ENCODE measurements at regions not wholly inside any gene's neighbourhood (a gene's known extent, or its start where the extent isn't known, plus 50 kb on each side); places are given as distances from the start of the nearest gene placed in this dataset.
"Not testable (repeated sequence)": the region's sequence is repeated elsewhere in the genome, so short reads cannot be mapped to it uniquely, and the experiment has no call there.

DNA sequence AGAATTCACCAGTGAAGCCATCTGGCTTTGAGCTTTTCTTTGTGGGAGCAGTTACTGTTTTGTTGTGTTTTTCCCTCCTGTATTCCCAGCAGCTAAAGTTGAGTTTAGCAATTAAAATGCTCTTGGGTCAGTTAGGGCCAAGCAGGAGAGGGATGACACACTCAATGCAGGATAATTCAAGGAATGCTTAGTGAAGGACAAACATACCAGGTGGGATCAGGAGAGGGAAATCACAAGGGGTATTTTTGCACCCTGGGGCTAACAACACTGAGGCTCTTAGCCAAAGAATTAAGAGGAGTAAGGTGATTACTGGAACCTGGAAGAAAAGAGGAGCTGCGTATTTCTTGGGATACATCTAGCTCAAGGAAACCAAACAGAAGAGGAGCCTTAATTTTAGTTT, 82.4 kb upstream of the KCND2 start:
- Histone ChIP-seq H3K36me3 (ENCODE audit: control insufficient read depth in 4 of 4, insufficient read depth in 3 of 4, low read depth in 1 of 4, low read length in 3 of 4) (no peaks in the 10 kb centered on the region), H3K9me3 (ENCODE audit: control insufficient read depth in 4 of 4, low read length in 3 of 4) (peaks cover 0 to 2% (median 0%) of the 10 kb centered on the region in 4 donors), H3K4me1 (ENCODE audit: control insufficient read depth in 4 of 4, insufficient read depth in 4 of 4, low read length in 3 of 4) (no peaks in the 10 kb centered on the region), H3K9ac (ENCODE audit: low read depth in 1 of 2, low read length in 2 of 2) (no peak overlapping the region), H3K27ac (ENCODE audit: low read depth in 1 of 2, low read length in 2 of 2) (no peak overlapping the region), H3K4me3 (ENCODE audit: low read depth in 1 of 3, low read length in 3 of 3) (no peak overlapping the region), H3K27me3 (ENCODE audit: control insufficient read depth in 4 of 4, insufficient read depth in 4 of 4, low read length in 3 of 4) (no peaks in the 10 kb centered on the region)
- no peak for DNase-seq (ENCODE audit: low spot score)
- 57% methylated on average over 1 of the region's 1 CpG for WGBS
- no peak for TF ChIP-seq FOXA1 (IDR thresholded peaks at IDR 0.05)
- no peak for TF ChIP-seq SP1 (IDR thresholded peaks at IDR 0.05)
- TF ChIP-seq RXRA (IDR thresholded peaks at IDR 0.05): no peak
- TF ChIP-seq, protein P1, sequence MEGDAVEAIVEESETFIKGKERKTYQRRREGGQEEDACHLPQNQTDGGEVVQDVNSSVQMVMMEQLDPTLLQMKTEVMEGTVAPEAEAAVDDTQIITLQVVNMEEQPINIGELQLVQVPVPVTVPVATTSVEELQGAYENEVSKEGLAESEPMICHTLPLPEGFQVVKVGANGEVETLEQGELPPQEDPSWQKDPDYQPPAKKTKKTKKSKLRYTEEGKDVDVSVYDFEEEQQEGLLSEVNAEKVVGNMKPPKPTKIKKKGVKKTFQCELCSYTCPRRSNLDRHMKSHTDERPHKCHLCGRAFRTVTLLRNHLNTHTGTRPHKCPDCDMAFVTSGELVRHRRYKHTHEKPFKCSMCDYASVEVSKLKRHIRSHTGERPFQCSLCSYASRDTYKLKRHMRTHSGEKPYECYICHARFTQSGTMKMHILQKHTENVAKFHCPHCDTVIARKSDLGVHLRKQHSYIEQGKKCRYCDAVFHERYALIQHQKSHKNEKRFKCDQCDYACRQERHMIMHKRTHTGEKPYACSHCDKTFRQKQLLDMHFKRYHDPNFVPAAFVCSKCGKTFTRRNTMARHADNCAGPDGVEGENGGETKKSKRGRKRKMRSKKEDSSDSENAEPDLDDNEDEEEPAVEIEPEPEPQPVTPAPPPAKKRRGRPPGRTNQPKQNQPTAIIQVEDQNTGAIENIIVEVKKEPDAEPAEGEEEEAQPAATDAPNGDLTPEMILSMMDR (IDR thresholded peaks at IDR 0.05; ENCODE audit: low read depth, low read length, missing input control): no peak
- TF ChIP-seq, protein P2, sequence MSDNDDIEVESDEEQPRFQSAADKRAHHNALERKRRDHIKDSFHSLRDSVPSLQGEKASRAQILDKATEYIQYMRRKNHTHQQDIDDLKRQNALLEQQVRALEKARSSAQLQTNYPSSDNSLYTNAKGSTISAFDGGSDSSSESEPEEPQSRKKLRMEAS (IDR thresholded peaks at IDR 0.05): no peak
- TF ChIP-seq GABPA (IDR thresholded peaks at IDR 0.05 in 1 of 2, conservative IDR thresholded peaks at IDR 0.05 in 1 of 2): no peak
- TF ChIP-seq EGR1 (IDR thresholded peaks at IDR 0.05; ENCODE audit: low read depth in 2 of 2): no peak
- TF ChIP-seq, protein P3, sequence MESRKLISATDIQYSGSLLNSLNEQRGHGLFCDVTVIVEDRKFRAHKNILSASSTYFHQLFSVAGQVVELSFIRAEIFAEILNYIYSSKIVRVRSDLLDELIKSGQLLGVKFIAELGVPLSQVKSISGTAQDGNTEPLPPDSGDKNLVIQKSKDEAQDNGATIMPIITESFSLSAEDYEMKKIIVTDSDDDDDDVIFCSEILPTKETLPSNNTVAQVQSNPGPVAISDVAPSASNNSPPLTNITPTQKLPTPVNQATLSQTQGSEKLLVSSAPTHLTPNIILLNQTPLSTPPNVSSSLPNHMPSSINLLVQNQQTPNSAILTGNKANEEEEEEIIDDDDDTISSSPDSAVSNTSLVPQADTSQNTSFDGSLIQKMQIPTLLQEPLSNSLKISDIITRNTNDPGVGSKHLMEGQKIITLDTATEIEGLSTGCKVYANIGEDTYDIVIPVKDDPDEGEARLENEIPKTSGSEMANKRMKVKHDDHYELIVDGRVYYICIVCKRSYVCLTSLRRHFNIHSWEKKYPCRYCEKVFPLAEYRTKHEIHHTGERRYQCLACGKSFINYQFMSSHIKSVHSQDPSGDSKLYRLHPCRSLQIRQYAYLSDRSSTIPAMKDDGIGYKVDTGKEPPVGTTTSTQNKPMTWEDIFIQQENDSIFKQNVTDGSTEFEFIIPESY (IDR thresholded peaks at IDR 0.05): no peak
- TF ChIP-seq HNF4A (conservative IDR thresholded peaks at IDR 0.05): no peak
- TF ChIP-seq, protein P4, sequence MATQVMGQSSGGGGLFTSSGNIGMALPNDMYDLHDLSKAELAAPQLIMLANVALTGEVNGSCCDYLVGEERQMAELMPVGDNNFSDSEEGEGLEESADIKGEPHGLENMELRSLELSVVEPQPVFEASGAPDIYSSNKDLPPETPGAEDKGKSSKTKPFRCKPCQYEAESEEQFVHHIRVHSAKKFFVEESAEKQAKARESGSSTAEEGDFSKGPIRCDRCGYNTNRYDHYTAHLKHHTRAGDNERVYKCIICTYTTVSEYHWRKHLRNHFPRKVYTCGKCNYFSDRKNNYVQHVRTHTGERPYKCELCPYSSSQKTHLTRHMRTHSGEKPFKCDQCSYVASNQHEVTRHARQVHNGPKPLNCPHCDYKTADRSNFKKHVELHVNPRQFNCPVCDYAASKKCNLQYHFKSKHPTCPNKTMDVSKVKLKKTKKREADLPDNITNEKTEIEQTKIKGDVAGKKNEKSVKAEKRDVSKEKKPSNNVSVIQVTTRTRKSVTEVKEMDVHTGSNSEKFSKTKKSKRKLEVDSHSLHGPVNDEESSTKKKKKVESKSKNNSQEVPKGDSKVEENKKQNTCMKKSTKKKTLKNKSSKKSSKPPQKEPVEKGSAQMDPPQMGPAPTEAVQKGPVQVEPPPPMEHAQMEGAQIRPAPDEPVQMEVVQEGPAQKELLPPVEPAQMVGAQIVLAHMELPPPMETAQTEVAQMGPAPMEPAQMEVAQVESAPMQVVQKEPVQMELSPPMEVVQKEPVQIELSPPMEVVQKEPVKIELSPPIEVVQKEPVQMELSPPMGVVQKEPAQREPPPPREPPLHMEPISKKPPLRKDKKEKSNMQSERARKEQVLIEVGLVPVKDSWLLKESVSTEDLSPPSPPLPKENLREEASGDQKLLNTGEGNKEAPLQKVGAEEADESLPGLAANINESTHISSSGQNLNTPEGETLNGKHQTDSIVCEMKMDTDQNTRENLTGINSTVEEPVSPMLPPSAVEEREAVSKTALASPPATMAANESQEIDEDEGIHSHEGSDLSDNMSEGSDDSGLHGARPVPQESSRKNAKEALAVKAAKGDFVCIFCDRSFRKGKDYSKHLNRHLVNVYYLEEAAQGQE (IDR thresholded peaks at IDR 0.05): no peak

DNA sequence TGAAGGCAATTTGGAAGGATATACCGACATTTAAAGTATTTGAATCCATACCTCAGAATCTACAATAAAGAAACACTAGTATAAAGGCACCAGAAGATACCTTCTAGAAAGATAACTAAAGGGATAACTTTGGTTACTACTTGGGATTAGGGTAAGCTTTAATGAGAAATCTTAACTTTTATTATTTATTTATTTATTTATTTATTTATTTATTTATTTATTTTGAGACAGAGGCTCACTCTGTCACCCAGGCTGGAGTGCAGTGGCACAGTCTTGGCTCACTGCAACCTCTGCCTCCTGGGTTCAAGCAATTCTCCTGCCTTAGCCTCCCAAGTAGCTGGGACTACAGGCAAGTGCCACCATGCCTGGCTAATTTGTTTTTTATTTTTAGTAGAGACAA, 81.6 kb upstream of the KCND2 start:
- not testable (repeated sequence) for H3K9ac ChIP-seq (ENCODE audit: low read depth in 1 of 2, low read length in 2 of 2); H3K9me3 ChIP-seq (ENCODE audit: control insufficient read depth in 4 of 4, low read length in 3 of 4); H3K27ac ChIP-seq (ENCODE audit: low read depth in 1 of 2, low read length in 2 of 2); DNase-seq (ENCODE audit: low spot score); H3K4me3 ChIP-seq (ENCODE audit: low read depth in 1 of 3, low read length in 3 of 3); H3K4me1 ChIP-seq (ENCODE audit: control insufficient read depth in 4 of 4, insufficient read depth in 4 of 4, low read length in 3 of 4); H3K27me3 ChIP-seq (ENCODE audit: control insufficient read depth in 4 of 4, insufficient read depth in 4 of 4, low read length in 3 of 4); H3K36me3 ChIP-seq (ENCODE audit: control insufficient read depth in 4 of 4, insufficient read depth in 3 of 4, low read depth in 1 of 4, low read length in 3 of 4)
- WGBS: 83% methylated on average over 1 of the region's 1 CpG

DNA sequence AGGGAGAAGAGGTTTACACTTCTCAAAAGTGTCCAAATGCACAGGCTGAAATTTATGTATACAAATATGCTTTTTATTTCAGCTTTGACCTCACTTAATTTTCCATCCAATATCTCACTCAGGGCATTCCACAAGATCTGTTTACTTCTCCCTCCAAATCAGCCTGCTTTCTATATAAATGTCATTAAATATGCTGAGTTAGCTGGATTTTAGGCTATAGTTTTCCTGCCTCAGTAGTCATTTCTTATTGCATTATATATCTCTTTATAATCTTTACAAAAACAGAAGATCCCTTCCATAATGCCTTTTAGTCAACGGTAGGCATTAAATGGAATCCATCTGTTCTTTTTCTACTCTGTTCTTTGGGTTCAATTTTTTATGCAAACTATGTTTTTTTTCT, 71.7 kb upstream of the KCND2 start:
- 73% methylated on average over 1 of the region's 1 CpG for WGBS
- no peak for DNase-seq (ENCODE audit: low spot score)
- no peak overlapping the region for H3K4me3 ChIP-seq (ENCODE audit: low read depth in 1 of 3, low read length in 3 of 3)
- H3K27ac ChIP-seq (ENCODE audit: low read depth in 1 of 2, low read length in 2 of 2): no peak overlapping the region
- no peaks in the 10 kb centered on the region for H3K27me3 ChIP-seq (ENCODE audit: control insufficient read depth in 4 of 4, insufficient read depth in 4 of 4, low read length in 3 of 4)
- no peak overlapping the region for H3K9ac ChIP-seq (ENCODE audit: low read depth in 1 of 2, low read length in 2 of 2)
- no peaks in the 10 kb centered on the region for H3K9me3 ChIP-seq (ENCODE audit: control insufficient read depth in 4 of 4, low read length in 3 of 4)
- H3K36me3 ChIP-seq (ENCODE audit: control insufficient read depth in 4 of 4, insufficient read depth in 3 of 4, low read depth in 1 of 4, low read length in 3 of 4): no peaks in the 10 kb centered on the region
- TF ChIP-seq JUND (IDR thresholded peaks at IDR 0.05) (no peak), SP1 (IDR thresholded peaks at IDR 0.05) (no peak), TAF1 (conservative IDR thresholded peaks at IDR 0.05) (no peak), GABPA (IDR thresholded peaks at IDR 0.05 in 1 of 2, conservative IDR thresholded peaks at IDR 0.05 in 1 of 2) (no peak)
- TF ChIP-seq, protein P3 (IDR thresholded peaks at IDR 0.05): no peak
- TF ChIP-seq, protein P2 (IDR thresholded peaks at IDR 0.05): no peak
- TF ChIP-seq, protein P4 (IDR thresholded peaks at IDR 0.05): no peak
- H3K4me1 ChIP-seq (ENCODE audit: control insufficient read depth in 4 of 4, insufficient read depth in 4 of 4, low read length in 3 of 4): no peaks in the 10 kb centered on the region

Measured in liver (tissue), 8 donors.